HG02623 (cell line): ENCODE measurements at regions not wholly inside any gene's neighbourhood (a gene's known extent, or its start where the extent isn't known, plus 50 kb on each side); places are given as distances from the start of the nearest gene placed in this dataset.

Experiments used
- ATAC-seq: cut with Tn5 transposase; IDR thresholded peaks from one replicate; pipeline ENCODE4 v1.9.1; 2021; ENCODE audit warnings: moderate library complexity; ENCODE audit not compliant: unreplicated experiment

- no peak for ATAC-seq
These were observed 160.5 kb downstream of the GLI2 start for GRCh38 chr2:120896126-120896525.

GRCh38 chr2:120896901-120897300 is 161.2 kb downstream of the GLI2 start:
- ATAC-seq, result no peak

- no peak for ATAC-seq
These were observed 161.7 kb downstream of the GLI2 start for GRCh38 chr2:120897399-120897798.

GRCh38 chr2:120898496-120898895 is 162.8 kb downstream of the GLI2 start:
- ATAC-seq, result no peak

GRCh38 chr2:120898961-120899750 is 163.5 kb downstream of the GLI2 start:
- no peak for ATAC-seq

- ATAC-seq, result no peak
These were observed 164.1 kb downstream of the GLI2 start for GRCh38 chr2:120899771-120900170.

- ATAC-seq, result no peak
These were observed 165.5 kb downstream of the GLI2 start for GRCh38 chr2:120901201-120901600.

- ATAC-seq, result no peak
These were observed 166.9 kb downstream of the GLI2 start for GRCh38 chr2:120902592-120902991.

GRCh38 chr2:120904379-120904778 is 168.7 kb downstream of the GLI2 start:
- ATAC-seq, result no peak

- ATAC-seq, result no peak
These were observed 169.2 kb downstream of the GLI2 start for GRCh38 chr2:120904830-120905234.

GRCh38 chr2:120905298-120905697 is 169.6 kb downstream of the GLI2 start:
- no peak for ATAC-seq

GRCh38 chr2:120905824-120906571 is 170.3 kb downstream of the GLI2 start:
- ATAC-seq, result no peak

GRCh38 chr2:120906914-120907313 is 171.2 kb downstream of the GLI2 start:
- no peak for ATAC-seq

GRCh38 chr2:120907822-120908221 is 172.2 kb downstream of the GLI2 start:
- no peak for ATAC-seq

- no peak for ATAC-seq
These were observed 172.8 kb downstream of the GLI2 start for GRCh38 chr2:120908314-120908975.

GRCh38 chr2:120909102-120909501 is 173.4 kb downstream of the GLI2 start:
- ATAC-seq, result no peak

GRCh38 chr2:120910164-120910563 is 174.5 kb downstream of the GLI2 start:
- ATAC-seq, result no peak

GRCh38 chr2:120910956-120911951 is 175.6 kb downstream of the GLI2 start:
- ATAC-seq, result no peak

- no peak for ATAC-seq
These were observed 176.7 kb downstream of the GLI2 start for GRCh38 chr2:120912101-120912985.
